IPS-NIHi7 (cell line): ENCODE measurements at regions not wholly inside any gene's neighbourhood (a gene's known extent, or its start where the extent isn't known, plus 50 kb on each side); places are given as distances from the start of the nearest gene placed in this dataset.
"Not testable (repeated sequence)": the region's sequence is repeated elsewhere in the genome, so short reads cannot be mapped to it uniquely, and the experiment has no call there.

Experiments
- DNase-seq: peaks from one replicate; pipeline ENCODE4 v3.0.0; 2012; ENCODE audit warnings: mixed read lengths; ENCODE audit errors: extremely low spot score

DNA sequence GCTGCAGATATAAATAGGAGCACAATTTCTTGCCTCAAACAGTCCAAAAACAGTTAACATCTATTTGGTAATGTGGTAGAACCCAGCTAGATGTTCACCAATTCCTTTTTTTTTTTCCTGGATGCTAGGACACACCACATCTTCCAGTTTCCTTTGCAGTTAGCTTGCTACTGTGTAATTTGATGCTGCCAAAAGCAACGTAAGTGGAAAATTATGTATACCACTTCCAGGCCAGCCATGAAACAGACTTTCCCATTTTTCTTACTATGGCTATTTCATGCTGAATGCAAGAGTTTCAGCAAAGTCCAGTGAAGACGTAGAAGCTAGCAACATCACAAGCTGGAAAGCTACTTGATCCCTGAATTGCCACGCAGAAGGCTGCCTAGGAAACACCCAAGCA is 667.2 kb downstream of the TLE1 start:
- no peak for DNase-seq

DNA sequence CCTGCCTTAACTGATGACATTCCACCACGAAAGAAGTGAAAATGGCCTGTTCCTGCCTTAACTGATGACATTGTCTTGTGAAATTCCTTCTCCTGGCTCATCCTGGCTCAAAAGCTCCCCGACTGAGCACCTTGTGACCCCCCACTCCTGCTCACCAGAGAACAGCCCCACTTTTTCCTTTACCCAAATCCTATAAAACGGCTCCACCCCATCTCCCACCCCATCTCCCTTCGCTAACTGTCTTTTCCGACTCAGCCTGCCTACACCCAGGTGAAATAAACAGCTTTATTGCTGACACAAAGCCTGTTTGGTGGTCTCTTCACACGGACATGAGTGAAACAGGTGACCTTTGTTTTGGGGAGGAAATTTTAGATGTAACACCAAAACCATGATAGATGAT is 674.4 kb downstream of the TLE1 start:
- DNase-seq: not testable (repeated sequence)

DNA sequence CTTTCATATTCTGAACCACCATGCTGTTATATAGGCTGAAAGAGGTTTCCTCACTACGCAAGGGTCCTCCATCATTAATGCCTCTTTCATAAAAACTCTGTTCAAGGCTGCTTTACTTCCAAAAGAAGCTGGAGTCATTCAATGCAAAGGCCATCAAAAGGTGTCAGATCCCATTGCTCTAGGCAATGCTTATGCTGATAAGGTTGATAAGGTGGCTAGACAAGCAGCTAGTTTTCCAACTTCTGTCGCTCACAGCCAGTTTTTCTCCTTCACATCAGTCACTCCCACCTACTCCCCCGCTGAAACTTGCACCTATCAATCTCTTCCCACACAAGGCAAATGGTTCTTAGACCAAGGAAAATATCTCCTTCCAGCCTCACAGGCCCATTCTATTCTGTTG is 676.2 kb downstream of the TLE1 start:
- DNase-seq: not testable (repeated sequence)

DNA sequence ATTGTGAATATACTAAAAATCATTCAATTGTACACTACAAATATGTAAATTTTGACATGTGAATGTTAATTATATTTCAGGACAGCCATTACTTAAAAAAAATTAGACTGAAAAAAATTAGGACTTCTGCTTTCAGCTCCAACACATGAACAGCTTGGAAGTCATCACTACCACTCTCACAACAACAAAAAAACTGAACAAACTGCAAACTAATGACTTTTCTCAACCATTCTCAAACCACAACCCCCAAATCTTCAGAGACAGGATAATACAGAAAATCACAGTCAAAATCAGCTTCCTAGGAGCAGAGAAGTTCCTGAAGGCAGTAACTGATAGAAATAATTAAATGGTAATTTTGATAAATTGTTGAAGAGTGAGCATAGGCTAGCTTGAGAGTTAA is 686.4 kb downstream of the TLE1 start:
- no peak for DNase-seq

DNA sequence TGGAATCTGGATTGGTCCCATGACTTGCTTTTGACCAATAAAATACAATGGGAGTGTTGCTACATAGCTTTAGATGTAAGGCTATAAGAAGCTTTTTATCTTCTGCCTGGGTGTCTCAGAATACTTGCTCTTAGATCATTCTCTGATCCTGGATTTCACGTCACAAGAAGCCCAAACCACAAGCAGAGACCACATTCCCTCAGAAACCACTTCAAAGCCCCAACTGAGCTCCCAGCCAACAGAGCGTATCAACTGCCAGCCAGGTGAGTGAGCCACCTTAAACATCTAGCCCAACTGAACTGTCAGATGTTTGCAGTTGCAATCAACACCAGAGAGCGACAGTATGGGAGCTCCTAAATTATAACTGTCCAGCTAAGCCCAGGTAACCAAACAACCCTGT is 687.1 kb downstream of the TLE1 start:
- DNase-seq: peak; percentile 6

DNA sequence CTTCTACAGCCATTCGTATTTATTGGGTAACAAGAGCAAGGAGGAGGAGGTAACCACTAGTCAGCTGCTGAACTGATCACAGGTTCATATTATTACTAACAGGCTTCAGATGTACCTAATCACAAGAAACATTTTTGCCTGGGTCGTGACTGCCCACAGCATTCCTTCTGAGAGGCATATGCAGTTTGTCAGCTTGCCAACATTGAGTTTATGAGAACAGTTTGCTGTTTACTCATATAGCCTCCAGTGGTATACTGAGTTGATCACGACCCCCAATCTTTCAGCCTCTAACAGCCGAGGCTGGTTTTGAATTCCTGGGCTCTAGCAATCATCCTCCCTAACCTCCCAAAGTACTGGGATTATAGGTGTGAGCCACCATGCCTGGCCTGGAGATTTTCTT is 693.6 kb downstream of the TLE1 start:
- DNase-seq: no peak

DNA sequence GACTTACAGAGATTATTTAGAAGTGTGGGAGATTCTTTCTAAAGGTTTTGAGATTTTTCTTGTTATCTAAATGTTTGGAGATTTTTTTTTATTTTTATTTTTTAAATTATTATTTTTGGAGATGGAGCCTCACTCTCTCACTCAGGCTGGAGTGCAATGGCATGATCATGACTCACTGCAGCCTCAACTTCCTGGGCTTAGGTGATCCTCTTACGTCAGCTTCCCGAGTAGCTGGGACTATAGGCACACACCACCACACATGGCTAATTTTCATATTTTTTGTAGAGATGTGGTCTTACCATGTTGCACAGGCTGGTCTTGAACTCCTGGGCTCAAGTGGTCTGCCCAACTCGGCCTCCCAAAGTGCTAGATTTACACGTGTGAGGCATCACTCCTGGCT is 694.5 kb downstream of the TLE1 start:
- no peak for DNase-seq

DNA sequence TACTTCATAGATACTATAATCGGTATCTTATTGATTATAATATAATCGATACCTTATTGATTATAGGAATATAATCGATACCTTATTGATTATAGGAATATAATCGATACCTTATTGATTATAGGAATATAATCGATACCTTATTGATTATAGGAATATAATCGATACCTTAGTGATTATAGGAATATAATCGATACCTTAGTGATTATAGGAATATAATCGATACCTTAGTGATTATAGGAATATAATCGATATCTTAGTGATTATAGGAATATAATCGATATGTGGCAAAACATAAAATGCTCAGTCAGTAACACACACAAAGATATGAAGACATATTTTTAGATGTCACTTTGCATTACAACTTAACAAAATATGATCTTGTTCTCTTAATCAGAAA is 703.8 kb downstream of the TLE1 start:
- DNase-seq: not testable (repeated sequence)

DNA sequence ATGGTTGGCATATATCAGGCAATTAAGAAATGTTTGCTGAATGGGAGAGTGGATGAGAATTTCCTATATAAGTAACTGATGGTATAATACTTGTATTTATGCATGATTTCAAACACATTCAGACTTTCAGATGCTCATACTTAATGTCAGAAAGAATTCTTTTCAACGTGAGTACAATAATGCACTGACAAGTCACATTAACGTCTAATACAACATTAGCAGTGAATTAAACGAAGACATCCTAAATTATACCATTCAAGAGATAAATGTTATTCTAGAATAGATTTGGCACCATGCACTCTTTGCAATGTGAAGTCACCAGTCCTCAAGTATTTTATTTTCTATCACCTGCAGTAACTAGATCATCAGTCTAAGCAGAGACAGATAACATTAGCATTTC is 712.9 kb downstream of the TLE1 start:
- DNase-seq: no peak

DNA sequence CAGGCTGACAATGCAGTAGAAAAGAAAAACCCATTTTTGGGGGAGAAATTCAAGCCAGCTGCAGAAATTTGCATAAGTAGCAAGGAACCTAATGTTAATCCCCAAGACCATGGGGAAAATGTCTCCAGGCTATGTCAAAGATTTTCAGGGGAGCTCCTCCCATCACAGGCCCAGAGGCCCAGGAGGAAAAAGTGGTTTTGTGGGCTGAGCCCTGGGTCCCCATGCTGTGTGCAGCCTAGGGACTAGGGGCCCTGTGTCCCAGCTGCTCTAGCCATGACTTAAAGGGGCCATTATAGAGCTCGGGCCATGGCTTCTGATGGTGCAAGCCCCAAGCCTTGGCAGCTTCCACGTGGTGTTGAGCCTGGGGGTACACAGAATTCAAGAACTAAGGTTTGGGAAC is 719.0 kb downstream of the TLE1 start:
- DNase-seq: not testable (repeated sequence)

DNA sequence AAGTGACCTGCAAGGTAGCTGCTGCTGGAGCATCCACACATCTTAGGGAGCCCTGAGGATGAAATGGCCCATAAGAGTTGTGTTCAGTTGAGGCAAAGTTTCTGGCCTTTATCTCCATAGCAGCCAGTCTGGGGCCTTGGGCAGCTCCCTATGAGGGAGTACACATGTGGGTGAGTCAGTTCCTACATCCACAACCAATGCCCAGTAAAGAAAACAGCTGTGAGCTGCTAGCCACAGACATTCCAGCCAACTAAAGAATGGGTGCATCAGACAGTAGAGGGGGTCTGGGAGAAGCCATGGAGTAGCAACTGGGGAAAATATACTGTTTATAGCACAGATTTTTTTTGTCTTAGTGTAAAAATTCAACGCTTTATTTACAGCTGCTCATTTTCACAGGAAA is 720.7 kb downstream of the TLE1 start:
- no peak for DNase-seq

DNA sequence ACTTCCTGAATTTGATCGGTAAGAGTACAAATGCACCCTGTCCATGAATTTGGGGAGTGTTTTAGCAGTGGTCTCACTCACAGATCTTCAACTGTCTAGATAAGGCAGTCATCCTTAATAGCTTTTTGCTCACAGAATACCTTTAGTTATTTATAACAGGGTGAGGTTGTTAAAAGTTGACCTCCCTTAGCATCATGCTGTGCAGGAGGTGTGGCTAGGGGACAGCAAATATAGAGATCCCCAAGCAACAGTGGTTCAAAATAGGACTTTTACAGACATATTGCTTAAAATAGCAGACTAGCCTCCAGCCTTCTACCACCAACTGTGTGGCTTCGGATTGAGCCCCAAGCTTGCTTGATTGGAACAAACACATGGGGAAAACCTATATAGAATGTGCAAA is 724.4 kb downstream of the TLE1 start:
- DNase-seq: no peak

DNA sequence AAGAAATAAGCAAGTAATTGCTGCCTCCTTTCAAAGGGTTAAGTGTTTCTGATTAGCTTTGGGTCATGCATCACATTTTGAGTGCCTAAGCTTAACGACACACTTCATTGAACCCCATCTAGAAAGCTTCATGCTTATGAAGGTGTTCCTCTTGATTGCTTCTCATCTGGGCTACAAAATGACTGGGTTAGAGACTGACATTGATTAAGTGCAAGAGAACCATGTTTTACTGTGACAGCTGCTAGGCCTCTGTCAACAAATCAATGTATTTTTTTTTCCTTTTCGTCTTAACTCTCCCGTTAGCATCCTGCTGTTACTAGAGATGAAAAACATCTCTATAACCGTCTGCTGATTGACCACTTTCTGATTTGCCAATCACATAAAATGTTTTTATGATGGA is 725.0 kb downstream of the TLE1 start:
- DNase-seq: no peak

DNA sequence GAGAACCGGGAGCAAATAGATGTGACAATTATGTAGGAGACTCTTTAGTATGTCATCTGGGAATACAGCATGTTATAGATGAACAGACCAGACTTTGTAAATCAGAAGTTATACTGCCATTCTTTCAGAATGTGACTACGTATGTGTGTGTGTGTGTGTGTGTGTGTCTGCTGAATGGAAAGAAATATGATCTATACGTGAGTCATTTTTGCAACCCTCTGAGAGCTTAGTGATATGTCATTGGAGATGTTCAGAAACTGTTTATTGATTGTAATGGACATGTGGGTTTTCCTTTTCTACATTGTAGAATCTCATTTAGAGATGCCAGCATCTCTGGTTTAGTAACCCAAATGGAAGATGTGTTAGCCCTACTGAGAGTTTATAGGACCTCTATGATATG is 731.5 kb downstream of the TLE1 start:
- DNase-seq: no peak

DNA sequence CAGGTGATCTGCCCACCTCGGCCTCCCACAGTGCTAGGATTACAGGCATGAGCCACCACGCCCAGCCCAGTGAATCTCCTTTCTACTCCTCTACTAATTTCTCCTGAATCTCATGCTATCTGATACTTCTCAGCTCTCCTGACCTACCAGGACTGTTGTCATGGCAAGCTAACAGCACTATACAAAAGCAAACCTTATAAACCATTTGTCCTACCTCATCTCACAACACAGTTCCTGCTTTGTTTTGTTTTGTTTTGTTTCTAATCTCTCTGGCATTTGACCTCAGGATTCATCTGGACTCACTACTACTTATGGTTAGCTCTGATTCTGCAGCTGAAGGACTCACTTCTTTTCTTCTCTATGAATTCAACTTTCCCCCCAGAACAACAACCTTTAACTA is 734.8 kb downstream of the TLE1 start:
- no peak for DNase-seq

DNA sequence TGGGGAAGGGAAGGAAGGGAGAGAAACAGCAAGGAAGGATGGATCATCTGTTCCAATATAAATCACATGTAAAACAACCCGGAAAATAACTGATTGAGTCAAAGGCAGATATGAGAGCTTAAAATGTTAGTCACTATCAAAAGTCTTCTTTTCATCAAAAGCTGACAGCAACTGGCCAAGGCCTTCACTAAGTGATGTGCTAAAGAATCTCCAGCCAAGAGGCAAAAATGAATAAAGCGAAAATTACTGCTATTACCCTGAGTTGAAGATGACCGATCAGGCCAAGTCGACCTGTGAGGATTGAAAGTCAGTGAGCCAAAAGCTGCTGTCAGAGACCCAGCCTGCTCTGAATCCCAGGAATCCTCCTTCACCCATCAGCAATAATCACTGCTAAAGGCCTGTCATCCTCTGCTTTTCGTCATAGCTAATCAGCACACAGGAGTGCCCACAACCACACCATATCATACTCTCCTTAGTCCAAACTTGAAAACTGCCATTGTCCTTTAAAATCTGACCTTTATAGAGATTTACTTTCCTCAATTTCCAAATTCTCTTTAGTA is 736.9 kb downstream of the TLE1 start:
- DNase-seq: no peak

DNA sequence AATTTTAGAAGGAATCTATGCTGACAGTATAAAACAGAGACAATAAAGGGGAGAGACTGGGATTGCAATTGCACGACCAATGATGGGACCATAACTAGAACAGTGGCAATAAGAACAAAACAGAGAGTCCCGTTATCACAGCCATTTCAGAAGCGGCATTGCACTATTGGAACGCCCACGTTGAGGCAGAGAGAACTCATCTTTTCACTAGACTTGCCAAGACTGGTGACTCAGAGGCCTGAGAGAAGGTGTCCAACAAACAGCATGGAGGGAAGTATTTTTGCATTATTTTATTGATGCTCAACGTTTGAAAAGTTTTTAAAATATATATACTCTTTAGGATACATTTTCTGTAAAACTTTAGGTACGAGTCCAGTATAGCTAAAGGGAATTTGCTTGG is 737.7 kb downstream of the TLE1 start:
- no peak for DNase-seq

DNA sequence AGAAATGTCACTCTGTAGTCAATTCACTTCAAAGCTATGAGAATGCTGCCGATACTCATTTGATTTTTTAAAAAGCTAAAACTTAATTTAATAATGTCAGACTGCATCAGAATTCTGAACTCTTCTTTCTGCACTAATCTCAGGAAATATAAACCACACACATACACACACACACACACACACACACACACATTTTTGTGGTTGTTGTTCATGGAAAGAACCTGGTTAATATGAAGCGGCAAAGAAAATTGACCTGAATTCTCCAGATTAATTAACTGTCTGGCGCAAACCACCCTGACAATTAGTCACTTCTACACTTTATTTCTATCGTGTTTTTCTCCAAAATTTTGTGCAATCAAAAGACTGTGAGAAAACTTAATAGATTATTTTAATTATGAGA is 740.5 kb downstream of the TLE1 start:
- DNase-seq: no peak

DNA sequence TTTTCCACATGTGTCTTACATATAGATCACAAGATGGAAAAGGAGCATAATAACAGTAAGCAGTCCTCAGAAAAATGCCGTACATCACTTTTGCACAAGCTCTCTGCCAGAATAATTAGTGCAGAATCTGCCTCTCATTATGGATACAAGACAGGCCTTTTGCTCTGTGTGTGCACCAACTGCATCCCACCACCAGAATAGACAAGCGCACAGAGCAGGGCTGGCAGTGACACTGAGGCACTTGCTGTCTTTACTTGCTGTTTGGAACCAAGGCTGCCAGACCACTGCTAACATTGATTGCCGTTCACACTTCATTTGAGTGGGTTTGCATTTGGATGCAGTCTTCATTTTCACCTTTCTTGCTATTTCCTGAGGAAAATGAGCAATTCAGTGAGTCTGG is 741.3 kb downstream of the TLE1 start:
- DNase-seq: no peak

DNA sequence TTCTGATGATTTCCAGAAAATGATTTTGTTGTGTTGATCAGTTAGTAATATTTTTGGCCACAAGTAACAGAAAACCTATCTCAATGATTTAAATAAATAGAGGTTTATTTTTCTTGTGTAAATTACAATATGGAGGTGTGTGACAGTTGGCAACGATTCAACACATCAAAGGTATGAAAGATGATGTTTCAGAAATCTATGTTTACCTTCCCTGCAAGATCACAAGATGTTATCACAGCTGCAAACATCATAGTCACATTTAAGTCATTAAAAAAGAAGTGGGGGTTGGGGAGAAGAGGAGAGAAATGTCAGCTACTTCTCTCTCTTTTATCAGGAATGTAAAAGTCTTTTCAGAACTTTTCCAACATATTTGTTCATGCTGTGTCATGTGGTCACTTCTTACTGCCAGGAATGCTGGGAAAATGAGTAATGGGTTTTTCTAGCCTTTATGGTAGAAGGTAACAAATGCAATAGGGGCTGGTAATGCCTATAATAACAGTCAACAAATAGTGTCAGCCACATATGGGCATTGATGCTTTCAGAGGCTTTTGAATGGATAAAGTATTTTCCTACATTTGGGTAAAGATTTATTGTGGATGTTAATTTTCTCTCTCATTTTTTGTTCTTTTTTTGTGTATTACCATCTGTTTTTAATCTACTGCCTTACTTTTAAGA is 742.7 kb downstream of the TLE1 start:
- DNase-seq: no peak

DNA sequence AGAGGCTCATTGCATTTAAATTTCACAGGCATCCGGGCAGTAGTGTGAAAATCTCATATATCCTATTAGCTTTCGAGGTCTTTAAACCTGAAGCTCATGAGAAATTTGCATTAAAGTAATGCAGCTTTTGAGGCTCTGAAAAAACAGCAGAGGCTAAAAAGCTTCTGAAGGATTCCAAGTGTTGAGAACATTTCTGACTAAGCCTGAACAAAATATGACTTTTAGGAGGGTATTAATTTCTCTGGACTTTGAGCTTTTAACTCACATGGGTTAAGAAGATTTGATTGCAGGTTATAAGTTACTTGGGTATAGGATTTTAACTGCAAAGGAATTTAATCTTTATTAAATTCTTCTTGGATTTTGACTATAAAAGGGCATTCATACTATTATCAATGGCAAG is 743.9 kb downstream of the TLE1 start:
- DNase-seq: no peak

DNA sequence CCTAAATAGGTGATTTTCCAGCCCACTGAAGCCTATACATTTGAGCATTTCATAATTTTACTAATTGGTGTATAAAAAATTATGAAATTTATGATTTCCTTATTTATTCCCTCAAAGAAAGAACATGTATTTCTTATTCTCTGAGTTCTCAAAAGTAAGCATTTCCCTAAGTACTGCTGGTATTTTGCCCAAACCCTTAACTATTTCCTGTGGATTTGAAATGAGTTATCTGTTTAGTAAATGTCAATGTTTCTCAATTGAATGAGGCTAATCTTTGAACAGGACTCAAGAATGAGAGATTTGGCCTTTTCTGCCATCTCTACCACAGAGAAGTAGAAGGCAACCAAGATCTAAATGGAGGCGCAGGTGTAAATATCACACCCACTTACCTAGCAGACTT is 751.7 kb downstream of the TLE1 start:
- DNase-seq: no peak

DNA sequence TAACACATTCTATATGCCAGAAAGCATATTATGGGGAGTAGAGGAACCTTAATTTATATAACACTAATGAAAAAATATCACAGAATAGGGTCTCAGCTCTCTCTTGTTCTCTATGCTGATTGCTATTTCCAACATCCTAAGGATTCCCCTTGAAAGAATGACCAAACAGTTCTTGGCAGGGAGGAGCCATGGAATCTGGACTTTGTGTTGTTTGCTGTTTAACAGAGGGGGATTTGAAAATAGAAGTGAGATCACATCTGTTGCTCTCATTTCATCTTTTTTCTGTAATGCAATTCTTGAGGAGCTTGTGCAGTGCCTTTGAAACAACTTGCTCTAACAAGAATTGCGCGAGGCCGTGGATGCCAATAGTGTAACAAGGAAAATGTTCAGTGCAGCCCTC is 755.3 kb downstream of the TLE1 start:
- no peak for DNase-seq
